HG03196 (cell line): ENCODE measurements at regions not wholly inside any gene's neighbourhood (a gene's known extent, or its start where the extent isn't known, plus 50 kb on each side); places are given as distances from the start of the nearest gene placed in this dataset.
"Not testable (repeated sequence)": the region's sequence is repeated elsewhere in the genome, so short reads cannot be mapped to it uniquely, and the experiment has no call there.

ENCODE experiments used
- ATAC-seq: cut with Tn5 transposase; IDR thresholded peaks from one replicate; pipeline ENCODE4 v1.9.1; 2021; ENCODE audit not compliant: unreplicated experiment

DNA sequence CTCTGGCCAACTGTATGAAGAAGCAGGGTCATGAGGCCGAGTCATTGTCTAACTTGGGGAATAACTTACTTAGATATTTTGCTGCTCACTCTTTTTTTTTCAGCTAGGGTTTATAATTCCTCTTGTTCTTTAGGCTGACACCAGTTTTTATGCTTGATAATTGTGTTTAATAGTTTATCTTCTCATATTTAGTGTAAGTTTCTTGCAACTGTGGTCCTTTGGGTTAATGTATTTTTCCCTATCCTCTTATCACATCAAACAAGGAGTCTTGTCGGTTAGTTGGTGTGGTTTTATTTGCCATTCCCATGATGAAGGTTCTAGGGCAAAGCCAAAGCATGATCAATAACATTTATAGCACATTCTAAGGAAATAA lies 204.6 kb downstream of the NUFIP1 start:
- ATAC-seq: no peak

DNA sequence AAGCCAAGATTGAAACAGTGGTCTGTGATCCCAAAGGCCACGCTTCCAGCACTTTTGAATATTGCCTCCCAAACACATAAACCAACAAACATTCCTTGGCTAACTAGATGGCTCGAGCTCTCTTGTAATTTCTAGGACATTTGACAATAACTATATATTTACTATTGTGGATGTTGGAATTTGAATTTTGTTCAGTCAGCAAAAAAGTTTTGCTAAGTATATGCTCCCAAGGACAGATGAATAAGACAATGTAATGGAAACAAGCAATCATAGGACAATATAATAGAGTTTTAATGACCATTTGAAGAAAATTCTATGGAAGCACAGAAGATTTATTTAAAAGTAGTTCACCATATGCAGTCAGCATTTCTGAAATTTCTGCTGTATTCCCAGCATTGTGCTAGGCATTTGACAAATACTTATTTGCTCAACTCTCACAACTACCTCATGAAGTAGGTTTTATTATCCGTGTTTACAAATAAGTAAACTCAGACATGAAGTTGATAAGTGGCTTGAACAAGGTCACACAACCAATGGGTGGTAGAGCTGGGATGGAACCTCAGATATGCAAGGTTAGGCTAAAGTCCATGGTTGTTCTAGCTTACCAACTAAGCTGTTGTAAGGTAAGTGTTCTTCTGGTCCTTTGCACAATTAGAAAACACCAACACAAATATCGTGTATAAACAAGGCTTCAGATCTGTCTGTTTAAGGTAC lies 205.1 kb downstream of the NUFIP1 start:
- no peak for ATAC-seq

DNA sequence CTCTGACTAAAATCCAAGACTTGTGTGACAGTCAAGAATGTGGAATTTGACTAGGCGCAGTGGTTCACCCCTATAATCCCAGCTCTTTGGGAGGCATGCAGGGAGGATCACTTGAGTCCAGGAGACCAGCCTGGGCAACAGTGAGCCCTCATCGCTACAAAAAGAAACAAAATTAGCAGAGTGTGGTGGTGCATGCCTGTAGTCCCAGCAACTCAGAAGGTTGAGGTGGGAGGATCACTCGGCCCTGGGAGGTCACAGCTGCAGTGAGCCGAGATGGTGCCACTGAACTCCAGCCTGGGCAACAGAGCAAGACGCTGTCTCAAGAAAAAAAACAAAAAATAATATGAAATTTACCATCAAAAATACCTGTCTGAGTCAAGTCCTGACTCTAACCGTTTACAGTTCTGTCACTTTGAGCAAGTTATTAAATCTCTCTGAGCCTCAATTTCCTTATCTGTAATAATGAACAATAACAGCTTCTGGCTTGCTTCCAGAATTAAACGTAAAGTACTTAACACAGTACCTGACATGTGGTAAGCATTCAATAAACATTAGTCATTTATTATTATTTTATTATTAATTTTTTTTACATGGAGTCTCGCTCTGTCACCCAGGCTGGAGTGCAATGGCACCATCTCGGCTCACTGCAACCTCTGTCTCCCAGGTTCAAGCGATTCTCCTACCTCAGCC lies 204.6 kb upstream of the TSC22D1 start:
- ATAC-seq: no peak

DNA sequence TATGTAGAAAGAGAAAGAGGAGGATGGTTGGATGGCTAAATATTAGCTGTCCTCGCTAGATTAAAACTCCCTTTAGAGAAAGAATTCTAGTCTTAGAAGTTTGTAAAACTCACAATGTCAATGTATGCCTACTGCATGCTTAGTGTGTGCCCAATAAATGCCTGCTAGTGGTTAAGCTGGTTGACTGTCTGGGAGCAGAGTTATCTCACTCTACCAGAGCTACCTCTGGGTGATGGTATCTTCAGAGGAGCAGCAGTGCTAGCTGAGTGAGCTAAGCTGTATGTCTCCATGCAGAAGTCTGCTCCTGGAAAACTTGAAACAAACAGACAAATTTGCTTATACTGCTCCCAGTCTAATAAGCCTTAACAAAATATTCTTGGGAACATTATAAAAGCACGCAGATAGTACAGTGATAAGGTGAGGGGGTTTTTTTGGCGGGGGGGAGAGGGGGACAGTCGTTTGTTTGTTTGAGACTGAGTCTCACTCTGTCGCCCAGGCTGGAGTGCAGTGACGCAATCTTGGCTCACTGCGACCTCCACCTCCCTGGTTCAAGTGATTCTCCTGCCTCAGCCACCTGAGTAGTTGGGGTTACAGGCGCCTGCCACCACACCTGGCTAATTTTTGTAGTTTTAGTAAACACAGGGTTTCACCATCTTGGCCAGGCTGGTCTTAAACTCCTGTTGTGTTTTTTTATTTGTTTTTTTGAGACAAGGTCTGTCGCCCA lies 202.8 kb upstream of the TSC22D1 start:
- no peak for ATAC-seq

DNA sequence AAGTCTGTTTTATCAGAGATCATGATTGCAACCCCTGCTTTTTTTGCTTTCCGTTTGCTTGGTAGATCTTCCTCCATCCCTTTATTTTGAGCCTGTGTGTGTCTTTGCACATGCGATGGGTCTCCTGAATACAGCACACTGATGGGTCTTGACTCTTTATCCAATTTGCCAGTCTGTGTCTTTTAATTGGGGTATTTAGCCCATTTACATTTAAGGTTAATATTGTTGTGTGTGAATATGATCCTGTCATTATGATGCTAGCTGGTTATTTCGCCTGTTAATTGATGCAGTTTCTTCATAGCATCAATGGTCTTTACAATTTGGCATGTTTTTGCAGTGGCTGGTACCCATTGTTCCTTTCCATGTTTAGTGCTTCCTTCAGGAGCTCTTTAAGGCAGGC lies 199.2 kb upstream of the TSC22D1 start:
- ATAC-seq: not testable (repeated sequence)

DNA sequence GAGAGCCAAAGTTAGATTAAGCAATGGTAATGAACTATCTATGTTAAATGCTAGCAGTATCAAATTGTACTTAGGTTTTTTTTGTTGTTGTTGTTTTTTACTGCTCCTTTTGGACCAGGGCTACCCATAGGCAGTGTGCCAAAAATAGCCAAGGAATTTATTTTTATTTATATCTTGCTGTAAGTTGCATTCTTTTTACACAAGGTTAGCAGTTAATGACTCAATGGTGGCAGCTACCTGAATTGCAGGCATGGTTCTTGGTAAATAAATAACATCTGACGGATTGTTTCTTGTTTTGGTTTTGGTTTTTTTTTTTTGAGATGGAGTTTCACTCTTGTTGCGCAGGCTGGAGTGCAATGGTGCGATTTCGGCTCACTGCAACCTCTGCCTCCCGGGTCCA lies 194.8 kb upstream of the TSC22D1 start:
- no peak for ATAC-seq

DNA sequence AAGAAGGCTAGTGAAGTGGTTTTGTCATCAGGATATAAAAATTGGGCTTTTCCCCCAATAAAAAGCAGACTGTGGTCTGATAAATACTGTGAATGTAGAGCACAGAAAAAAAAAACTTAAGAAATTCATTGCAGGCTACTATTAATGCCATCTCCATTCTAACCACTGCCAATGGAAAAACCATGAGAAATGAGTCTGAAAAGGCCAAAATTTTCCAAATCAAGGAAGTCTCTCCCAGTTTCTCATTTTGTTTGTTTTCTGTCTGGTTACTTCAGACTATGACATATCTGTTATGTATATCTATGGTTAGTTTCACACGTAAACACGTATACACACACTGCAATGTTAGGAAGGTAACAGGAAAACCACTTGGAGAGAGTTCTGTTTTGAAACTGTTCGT lies 193.6 kb upstream of the TSC22D1 start:
- no peak for ATAC-seq

DNA sequence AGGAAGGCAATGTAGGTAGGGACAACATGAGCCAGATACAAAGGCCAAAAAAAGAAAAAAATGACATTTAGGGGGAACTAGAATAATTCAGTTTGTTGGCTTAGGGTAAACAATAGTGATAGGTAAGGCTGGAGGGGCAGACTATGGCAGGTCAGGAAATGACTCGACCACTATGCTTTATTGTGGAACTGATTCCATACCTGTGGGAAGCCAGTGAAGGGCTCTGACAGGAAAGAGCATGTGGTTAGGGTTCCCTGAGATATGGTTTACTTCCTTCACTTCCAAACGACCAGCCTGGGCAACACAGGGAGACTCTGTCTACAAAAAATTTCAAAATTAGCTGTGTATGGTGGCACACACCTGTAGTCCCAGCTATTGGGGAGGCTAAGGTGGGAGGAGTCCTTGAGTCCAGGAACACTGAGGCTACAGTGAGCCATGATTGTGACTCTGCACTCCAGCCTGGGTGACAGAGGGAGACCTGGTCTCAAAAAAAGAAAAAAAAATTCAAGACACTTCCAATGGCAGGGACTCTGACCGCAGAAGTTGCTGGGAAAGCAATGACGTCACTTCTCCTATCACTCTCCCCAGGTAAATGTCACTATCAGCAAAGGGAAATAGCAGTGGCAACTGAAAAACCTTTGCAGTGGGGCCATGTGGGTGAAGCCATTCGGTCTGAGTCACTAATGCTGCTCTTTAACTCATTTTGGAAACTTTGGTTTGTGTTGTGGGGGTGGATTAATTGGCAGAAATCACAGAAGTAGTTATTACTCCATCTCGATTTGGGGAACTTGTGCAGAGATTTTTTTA lies 192.8 kb upstream of the TSC22D1 start:
- ATAC-seq: no peak

DNA sequence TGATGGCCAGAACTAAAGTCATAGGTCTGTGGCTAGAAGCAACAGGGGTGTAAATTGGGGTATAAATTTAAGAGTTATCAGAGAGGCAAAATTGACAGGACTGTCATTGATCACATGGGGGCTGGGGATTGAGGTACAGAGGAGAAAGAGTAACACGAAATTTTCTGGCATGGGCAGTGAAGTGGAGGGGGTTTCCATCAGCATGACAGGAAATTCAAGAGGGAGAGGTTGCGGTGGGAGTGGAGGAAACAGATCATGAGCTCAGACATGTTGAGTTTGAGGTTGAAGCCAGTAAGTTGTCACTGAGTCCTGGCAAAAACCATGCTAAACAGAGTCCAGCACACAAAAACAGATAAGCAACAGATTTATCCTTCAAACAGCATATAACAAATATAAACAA lies 192.1 kb upstream of the TSC22D1 start:
- ATAC-seq: peak; percentile 66

DNA sequence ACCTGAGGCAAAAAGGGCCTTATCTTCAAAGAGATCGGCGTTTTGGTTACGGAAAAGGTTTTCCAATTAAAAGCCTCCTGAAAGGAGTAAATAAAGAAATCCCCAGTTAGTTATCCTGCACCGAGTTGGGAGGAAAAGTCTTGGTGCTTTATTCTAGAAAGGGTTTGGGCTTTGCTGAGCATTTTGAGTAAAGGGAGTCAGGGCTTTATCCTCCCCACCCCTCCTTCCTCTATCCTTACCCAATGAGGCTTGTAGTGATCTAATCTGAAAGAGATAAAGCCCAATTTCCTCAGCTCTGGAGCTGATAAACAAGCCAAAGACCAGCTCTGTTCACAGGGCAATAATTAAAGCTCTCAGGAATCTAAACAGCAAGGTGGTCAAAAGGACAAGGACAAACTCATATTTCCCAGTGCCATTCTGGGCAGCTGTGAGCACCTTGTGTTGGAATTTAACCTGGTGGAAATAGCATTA lies 188.9 kb upstream of the TSC22D1 start:
- no peak for ATAC-seq

DNA sequence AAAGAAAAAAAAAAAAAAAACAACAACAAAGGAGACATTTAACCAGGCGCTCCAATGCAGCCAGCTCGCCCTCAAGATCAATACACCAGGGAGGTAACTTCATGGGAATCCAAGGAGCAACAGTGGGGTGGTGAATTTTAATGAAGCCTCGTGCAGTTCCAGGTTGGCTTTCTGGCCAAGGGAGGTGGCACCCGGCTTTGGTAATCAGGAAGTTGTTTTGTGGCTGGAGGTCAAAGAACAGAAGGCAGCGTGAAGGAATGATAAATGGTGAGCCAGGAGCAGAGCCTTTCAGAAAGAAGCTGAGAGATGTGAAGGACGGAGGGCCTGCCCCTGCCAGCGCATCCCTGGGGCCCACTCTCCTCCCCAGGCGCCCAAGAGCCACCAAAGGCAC lies 188.2 kb upstream of the TSC22D1 start:
- no peak for ATAC-seq

DNA sequence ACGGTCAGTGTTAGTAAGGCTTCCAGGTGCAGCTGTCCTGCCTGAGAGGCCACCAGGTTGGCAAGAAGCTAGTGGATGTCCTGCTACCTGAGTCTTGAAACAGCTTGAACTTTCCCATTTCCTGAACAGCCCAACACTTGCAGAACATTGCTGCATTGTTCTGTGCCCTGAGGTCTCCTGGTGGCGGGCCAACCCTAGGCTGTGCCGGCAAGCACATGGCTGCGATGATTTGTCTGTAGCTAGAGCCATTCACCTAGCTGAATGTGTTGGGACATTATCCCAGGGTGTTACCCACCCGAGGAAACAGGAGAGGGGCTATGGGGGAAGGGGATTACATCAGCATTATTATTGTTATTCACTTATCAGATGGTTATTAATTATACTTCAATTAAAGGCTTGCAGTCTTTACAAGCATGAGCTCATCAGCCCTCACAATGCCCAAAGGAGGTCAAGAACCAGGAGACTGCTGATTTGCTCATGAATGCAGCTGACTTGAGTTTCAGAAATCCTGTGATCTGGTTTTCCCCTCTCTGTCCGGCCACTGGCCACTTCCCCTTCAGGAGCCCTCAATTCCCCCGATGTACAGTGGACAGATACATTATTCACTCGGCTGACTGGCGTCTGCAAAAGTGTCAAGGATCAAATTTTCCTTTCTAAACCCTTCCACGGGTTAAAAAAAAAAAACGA lies 187.6 kb upstream of the TSC22D1 start:
- ATAC-seq: no peak

DNA sequence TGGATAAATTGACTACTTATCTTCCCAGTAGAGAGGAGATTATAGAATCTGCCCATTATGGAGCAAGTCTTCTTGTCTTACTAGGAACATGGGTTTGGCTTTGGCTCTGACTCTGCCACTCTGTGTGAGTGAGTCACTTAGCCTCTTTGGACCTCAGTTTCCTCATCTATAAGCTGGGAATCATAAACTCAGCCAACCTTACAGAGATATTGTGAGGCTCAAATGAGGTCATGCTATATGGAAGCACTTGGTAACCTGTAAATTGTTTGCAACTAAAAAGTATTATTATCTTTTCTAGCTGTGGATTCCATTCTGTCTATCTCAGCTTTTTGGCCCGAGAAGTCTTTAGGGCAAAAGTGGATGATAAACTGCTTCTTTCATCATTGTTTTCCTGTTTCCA lies 186.8 kb upstream of the TSC22D1 start:
- ATAC-seq: no peak

DNA sequence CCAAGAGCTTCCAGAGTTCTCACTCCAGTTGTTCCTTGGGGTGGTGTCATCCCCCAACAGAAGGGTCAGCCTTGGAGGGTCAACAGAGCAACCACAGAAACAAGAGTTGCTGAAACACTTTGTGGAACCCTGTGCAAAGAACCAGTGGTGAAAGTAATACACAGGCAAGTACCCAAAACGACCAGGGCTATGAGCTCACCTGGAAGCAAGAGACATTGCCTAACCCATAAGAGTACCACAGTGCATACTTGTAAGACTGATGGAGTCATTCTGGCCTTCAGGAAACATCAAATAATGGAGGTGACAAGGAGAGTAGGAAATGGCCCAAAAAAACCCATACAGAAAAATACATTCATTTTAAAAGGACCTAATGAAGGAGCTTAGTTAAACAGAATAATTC lies 184.3 kb upstream of the TSC22D1 start:
- no peak for ATAC-seq

DNA sequence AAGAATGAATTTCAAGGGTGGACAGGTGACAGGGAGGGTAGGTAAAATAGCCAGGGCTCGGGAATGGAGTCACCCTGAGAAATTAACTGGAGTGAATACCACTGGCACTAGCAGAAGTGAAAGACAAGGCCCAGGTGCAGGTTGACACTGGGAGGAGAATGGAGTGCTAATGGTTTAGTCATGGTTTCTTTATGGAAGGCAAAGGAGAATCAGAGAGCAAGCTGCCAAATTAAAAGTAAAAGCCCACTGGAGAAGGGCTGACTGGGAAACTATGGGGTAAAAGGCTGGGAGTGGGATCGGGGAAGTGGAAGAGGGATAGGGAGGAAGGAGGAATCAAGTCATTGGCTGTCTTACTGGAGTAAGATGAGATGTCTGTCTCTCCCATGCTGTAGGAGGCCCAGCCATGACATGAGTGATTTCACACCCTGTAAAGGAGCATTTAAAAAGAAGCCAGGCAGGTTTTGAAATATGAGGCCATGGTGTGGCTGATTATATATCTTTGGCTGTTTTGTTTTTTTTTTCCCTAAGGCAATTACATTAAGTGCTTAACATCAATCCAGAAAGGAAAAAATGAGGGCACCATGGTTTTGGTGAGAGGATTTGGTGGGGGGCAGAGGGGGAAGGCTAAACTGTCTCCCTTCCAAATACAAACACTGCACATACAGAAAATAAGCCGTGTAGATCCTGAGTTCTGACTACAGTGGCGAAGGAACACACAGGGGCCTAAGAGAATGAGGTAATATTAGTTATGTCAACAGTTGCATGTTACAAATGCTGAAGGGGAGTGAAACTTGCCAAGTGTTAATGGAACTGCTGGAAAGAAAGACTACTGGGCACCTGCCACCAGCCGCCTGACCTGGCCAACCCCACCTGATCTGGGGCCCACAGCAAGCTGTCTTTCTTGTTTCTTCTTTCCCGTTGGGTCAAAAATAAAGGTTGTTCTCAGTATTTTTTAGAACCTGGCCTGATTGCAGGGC lies 183.5 kb upstream of the TSC22D1 start:
- ATAC-seq: no peak

DNA sequence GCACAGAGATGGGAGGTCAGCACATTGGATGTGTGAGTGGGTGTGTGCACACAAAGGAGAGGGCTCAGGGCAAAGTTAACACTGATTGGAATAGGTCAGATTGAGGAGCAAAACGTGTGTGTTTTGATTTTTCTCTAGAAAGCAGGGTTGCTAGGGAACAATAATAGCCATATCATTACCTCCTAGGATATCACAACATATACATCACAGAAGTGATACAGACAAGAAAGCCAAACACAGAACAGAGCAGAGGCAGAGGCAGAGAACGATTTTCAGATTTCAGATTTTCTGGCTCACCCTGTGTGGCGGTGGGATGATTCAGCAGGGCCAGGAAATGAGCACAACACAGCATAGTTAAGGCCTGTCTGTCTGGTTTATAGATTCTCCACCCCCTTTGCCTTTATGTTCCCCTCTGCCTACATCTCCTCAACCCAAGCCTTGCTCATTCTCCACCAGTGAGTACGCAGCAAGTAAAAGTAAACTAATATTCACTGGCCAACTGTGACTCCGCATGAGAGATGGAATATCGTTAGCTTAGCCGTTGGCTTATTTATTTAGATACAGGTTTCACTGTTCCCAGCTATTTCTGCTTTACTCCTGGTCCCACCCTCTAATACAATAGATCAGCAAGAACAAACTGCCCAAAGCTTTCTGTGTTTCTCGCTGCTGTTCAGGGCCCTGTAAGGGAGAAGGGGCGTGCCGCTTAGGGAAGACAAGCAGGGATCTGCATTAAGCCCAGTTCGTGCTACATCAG lies 182.7 kb upstream of the TSC22D1 start:
- no peak for ATAC-seq

DNA sequence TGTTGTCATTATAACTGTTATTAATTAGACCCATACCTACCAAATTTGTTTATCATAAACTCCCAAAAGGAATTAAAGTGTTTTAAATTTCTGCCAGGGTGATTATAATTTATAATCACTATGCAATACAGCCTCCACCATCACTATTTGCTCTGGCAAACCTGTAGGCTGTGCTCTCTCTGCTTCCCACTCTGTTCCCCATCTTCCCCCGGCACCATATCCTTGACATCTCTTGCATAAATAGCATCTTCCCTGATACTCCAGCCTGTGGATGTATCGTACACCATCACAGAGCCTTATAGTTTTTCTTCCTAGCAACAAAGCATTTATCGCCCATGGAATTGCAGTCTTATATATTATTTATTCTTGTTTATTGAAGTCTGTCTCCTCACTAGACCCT lies 181.5 kb upstream of the TSC22D1 start:
- no peak for ATAC-seq

DNA sequence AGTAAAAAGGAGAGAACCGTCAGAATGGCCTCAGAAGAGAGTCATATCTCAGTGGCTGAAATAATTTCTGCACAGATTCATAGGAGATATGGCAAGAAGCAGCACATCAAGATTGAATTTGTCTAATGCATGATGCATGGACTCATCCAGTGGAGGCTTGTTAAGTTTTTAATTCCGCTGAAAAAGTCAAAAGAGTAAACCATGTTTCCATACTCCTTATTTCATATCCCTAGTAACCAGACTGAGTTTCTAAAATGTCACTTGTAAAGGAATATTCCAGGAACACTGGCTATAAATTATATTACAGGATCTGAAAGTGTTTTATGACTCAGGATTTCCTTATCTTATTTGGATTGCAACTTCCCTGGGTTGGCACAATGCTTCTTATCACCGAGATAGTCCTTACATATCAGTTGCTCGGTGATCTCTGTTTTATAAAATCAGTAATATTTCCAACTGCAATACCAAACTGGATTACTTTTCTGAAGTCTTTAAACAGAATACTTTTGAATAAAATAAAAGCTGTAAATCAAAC lies 180.2 kb upstream of the TSC22D1 start:
- ATAC-seq: no peak

DNA sequence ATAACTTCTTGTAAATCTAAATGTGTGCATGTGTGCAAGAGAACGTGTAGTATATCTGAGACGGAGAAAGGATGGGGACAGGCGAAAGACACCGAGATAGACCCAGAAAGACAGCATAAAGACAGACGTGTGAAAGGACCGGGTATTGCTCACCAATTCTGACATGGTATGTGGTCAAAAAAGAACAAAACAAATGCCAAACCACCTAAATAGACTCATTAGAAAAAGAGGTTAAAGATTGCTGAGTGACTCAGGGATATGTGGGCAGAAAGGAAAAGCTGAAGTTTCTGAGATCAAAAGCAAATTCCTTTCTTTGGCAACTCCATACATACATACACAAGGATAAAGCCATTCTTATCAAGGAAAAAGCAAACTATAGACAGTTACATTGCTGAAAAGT lies 179.7 kb upstream of the TSC22D1 start:
- no peak for ATAC-seq
